SU-DHL-6 (cell line): ENCODE measurements at regions not wholly inside any gene's neighbourhood (a gene's known extent, or its start where the extent isn't known, plus 50 kb on each side); places are given as distances from the start of the nearest gene placed in this dataset.

ENCODE experiments used
- CTCF ChIP-seq: fragments of 200-600 bp; sonication (generic); IDR thresholded peaks from one replicate; pipeline ENCODE4 v1.5.1; 2017; ENCODE audit warnings: antibody characterized with exemption, mild to moderate bottlenecking, low read length, moderate library complexity; ENCODE audit not compliant: insufficient read depth, poor library complexity, severe bottlenecking
- EZH2phosphoT487 ChIP-seq: fragments of 200-600 bp; sonication (generic), shearing (Covaris generic); conservative IDR thresholded peaks from 2 replicates; pipeline ENCODE4 v1.6.1; 2018; ENCODE audit warnings: mild to moderate bottlenecking, antibody characterized with exemption, low read length, moderate library complexity, mixed read lengths

GRCh38 chr4:42225286-42225685 is 72.8 kb upstream of the BEND4 start:
- TF ChIP-seq CTCF (no peak), EZH2phosphoT487 (no peak)
